ENCODE measurements at regions not wholly inside any gene's neighbourhood (a gene's known extent, or its start where the extent isn't known, plus 50 kb on each side); places are given as distances from the start of the nearest gene placed in this dataset.

GRCh38 chrX:16516232-16516876 is 133.6 kb upstream of the S100G start:
- no peak for DNase-seq

GRCh38 chrX:16517039-16517605 is 132.8 kb upstream of the S100G start:
- DNase-seq = no peak

- no peak for DNase-seq
Measured at GRCh38 chrX:16518131-16518530, 131.8 kb upstream of the S100G start.

GRCh38 chrX:16524316-16524715 is 125.6 kb upstream of the S100G start:
- DNase-seq = no peak

GRCh38 chrX:16526003-16526402 is 124.0 kb upstream of the S100G start:
- DNase-seq = no peak

- no peak for DNase-seq
Measured at GRCh38 chrX:16528620-16529019, 121.3 kb upstream of the S100G start.
